HG03521 (cell line): ENCODE measurements at regions not wholly inside any gene's neighbourhood (a gene's known extent, or its start where the extent isn't known, plus 50 kb on each side); places are given as distances from the start of the nearest gene placed in this dataset.
A peak's percentile ranks its signal among the peaks of the same experiment; 100 is the strongest.
"Not testable (repeated sequence)": the region's sequence is repeated elsewhere in the genome, so short reads cannot be mapped to it uniquely, and the experiment has no call there.

Source experiments
- ATAC-seq: cut with Tn5 transposase; IDR thresholded peaks from one replicate; pipeline ENCODE4 v1.9.1; 2021; ENCODE audit warnings: mild to moderate bottlenecking, moderate library complexity; ENCODE audit not compliant: unreplicated experiment

DNA sequence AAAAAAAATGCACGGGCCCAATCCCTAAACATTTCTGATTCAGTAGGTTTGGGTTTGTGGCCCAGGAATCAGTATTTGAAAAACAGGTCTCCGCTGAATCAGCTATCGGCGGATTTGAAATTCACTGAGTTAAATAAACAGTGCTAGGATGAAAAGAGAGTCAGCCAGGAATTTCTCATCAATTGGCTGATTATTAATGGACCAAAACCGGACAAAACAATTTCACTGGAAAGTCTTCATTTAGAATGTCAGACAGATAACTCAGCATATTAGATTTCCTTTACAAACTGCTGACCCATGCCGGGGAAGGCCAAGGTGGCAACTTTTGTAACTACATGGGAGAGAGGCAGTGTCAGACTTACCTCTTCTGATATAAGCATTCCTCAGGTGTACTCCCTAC lies 99.4 kb upstream of the LSM6 start:
- no peak for ATAC-seq

DNA sequence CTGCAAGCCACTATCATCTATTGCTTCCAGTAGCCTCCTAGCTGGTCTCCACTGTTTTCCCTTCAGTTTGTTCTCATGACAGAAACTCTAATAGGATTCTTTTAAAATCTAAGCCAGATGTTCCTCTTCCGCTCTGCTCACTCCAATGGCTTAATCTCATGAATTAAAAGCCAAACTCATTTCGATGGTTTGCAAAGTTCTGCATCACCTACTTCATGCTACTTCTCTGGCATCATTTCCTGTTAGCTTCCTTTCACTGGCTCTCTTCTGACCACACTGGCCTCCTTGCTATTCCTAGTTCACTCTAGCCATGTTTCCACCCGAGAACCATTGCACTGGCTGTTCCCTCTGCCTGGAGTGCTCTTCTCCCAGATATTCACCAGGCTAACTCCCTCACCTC lies 102.0 kb upstream of the LSM6 start:
- no peak for ATAC-seq

DNA sequence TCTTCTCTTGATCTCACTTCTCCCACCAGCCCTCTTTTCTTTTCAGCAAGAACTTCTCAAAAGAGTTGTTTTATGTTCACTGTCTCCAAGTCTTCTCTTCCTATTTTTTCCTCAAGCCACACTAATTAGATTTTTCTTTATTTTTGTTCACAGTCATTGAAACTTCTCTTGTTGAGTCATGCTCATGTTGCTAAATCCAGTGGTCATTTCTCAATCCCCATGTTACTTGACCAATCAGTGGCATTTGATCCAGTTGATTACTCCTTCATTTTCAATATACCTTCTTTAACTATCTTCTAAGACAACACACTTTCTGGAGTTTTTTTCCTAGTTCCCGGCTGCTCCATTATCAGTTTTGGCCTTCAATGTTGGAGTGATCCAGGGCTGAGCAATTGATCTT lies 103.1 kb upstream of the LSM6 start:
- no peak for ATAC-seq

DNA sequence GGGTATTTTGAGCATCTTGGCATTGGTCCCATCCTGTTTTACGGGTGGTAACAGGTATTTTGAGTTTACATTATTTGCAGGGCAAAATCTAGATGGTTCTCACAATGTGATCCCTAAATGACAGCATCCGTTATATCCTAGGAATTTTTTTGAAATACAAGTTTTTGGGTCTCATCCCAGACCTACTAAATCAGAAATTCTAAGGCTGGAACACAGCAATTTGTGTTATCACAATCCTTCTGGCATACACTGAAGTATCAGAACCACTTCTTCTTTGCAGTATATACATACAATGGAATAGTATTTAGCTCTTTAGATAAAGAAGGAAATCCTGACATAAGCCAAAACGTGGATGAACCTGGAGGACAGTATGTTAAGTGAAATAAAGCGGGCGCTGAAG lies 104.1 kb upstream of the LSM6 start:
- ATAC-seq: no peak

DNA sequence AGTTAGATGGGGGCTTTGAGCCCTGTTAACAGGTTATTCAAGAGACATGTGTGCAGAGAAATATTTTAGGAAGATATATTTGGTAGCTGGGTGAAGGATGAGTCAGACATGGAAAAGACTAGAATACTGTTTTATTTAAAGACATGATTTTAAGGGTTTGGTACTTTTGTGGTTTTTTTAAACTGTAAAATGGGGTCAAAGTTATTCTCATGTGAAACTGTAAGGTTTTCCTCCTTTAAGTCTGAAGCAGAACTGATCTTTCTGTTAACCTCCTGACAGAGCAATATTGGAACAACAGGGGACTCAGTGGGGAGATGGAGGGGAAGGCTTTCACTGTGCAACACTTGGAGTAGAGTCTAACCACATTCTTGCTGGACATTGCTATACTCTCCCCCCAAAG lies 112.4 kb upstream of the LSM6 start:
- no peak for ATAC-seq

- ATAC-seq: no peak
Measured at GRCh38 chr4:146062340-146062739, 113.2 kb upstream of the LSM6 start.

- no peak for ATAC-seq
Measured at GRCh38 chr4:146061610-146062334, 113.7 kb upstream of the LSM6 start.

DNA sequence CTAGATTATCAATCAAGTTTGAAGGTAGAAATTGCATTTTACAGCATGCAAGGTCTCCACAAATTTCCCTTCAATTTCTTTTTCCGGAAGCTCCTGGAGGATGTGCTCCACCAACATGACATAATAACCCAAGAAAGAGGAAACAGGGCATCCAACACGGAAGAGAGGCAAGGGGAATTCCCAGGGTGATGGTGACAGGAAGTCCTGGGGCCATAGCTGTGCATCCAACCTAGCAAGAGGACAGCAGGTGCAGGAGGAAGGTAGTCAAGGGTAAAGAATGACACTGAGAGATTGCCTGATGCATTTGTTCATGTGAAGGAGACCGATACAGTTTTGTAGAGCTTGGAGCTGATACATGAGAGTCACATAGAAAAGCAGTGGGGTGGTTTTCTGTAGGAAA lies 115.7 kb upstream of the LSM6 start:
- peak; percentile 78 for ATAC-seq

DNA sequence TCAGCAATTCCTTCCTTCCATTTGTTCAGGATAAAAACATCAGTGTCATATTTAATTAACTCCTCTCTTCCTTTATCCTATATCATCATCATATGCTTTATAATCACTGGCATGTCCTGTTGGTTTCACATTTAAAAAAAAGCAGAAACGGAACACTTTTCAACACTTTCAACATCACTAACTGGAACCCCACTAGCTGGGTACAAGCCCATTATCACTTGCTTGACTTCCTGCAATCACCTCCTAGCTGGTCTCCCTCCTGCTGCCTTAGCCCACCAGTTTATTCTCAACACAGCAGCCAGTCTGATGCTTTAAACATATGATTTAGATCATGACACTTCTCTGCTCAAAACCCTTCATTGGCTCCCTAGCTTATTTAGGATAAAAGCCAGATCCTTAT lies 116.4 kb upstream of the LSM6 start:
- peak; percentile 44 for ATAC-seq

DNA sequence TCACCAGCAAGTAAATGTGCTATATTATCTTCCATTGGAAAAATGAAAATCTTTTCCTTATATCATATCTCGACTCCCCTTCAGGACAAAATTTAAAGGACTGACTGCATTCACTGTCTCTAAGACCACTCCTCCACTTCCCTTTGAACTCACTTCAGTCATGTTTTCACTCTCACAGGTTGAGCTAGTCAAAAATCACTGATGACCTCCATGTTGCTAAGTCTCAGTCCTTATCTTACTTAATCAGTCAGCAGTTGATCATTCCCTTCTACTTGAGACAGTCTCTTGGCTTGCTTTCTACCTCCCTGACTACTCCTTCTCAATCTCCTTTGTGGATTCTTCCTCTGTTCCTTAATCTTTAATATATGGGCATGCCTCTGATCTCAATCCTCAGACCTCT lies 117.0 kb upstream of the LSM6 start:
- ATAC-seq: no peak

DNA sequence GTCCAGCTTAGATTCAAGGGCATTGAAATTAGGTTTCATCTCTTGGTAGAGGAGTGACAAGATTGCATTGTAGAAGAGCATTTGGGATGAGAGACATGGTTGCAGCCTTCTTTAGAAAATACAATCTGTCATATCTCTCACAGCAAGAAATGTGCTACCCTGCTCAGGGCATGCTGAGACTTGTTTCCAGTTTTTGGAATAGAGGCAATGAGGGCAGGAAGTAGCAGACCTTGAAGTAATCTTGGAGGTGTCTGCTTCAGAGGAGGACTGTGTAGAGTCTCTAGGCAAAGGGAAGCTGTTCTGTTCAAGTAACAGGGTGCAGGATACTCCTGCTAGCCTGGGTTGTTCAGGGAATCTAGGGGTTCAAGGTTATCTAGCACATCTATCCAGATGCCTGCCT lies 116.1 kb upstream of the ZNF827 start:
- no peak for ATAC-seq

DNA sequence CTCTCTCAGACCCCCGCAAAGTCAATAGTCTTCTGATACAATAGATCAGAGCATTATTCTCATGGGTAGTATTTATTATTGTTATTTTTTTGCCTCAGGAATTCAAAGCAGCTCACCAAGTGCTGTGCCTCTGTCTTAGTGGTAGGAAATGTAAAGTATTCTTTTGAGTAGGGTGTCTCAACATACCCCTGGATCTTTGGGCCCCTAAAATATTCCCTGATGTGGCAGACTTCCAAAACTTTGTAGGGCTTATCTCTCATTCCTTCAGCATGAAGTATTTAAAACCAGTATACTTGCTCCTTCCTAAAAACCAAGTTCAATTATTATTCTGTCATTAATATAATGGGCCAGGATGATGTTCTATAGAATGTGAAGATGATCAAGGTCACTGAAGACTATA lies 115.3 kb upstream of the ZNF827 start:
- ATAC-seq: no peak

GRCh38 chr4:146051728-146052391 lies 113.2 kb upstream of the ZNF827 start:
- no peak for ATAC-seq

GRCh38 chr4:146051223-146051622 lies 112.6 kb upstream of the ZNF827 start:
- no peak for ATAC-seq

- peak; percentile 90 for ATAC-seq
Measured at GRCh38 chr4:146049802-146050201, 111.2 kb upstream of the ZNF827 start.

DNA sequence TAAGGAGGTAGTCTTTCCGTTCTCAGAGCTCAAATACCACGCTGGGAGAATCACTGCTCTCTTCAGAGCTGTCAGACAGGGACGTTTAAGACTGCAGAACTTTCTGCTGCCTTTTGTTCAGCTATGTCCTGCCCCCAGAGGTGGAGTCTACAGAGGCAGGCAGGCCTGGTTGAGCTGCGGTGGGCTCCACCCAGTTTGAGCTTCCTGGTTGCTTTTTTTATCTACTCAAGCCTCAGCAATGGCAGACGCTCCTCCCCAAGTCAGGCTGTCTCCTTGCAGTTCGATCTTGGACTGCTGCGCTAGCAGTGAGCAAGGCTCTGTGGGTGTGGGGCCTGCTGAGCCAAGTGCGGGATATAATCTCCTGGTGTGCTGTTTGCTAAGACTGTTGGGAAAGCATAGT lies 109.1 kb upstream of the ZNF827 start:
- ATAC-seq: not testable (repeated sequence)

DNA sequence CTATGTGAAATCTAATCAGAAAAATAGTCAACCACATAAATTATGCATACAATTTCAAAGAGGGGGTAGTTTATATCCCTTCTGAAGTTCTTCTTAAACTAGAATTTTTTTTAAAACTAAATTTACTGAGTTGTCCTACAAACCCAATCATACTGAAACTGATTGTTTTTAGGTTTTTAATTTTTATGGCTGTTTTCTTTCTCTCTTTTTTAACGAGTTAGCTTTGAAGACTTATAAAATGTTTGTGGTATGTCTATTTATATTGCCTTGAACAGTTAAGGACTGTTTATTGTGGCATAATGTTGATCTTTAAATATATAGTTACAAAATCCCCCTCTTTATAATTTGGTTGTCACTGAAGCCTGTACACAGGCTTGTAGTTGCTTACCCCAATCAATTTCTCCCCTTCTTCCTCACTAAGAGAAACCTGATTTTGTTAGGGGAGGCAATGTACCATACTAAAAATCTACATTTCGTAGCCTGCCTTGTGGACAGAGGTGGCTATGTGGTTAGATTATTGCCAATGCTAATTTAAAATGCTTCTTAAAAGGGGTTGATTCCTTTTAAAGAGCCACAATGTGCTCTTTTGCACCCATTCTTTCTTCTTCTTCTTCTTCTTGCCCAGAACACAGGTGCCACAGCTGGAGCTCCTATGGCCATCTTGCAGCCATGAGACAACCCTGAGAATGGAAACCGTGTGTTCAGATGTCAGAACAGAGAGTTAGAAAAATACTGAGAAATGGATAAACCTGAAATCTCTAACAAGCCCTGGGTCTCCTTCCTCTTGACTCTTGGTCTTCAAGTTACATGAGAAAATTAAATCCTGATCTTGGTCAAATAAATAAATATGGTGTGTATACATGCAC lies 102.7 kb upstream of the ZNF827 start:
- no peak for ATAC-seq

DNA sequence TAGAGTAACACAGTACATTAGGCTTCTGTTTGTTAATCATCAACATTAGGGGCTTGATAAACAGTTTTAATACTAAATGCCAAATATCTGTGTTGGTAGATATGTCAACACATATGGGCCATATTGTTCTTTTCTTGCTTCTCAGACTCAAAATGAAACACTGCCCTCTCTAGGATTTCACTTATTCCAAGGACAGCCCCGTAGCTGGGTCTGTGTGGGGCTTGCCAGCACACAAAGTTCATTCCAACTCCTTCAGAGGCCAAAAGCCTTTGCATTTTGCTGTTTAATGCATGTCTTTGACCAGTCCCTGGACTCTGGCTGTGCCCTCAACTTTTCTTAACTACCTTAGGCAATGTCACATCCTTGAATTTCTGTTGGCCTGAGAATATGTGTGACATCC lies 102.0 kb upstream of the ZNF827 start:
- ATAC-seq: no peak

GRCh38 chr4:146033149-146033548 lies 94.5 kb upstream of the ZNF827 start:
- no peak for ATAC-seq

- ATAC-seq: no peak
Measured at GRCh38 chr4:146032234-146032860, 93.7 kb upstream of the ZNF827 start.

- ATAC-seq: peak; percentile 80
Measured at GRCh38 chr4:146029939-146030710, 91.5 kb upstream of the ZNF827 start.
